GM12878 (cell line): ENCODE measurements at regions not wholly inside any gene's neighbourhood (a gene's known extent, or its start where the extent isn't known, plus 50 kb on each side); places are given as distances from the start of the nearest gene placed in this dataset.

Source experiments
- ATAC-seq: fragments of 200-7000 bp; cut with Tn5 transposase; 3 replicates; pipeline ENCODE4 v1.9.1; 2020; ENCODE audit warnings: mild to moderate bottlenecking, moderate library complexity
- BruUV-seq: library from RNA; stranded (reverse); fragments of 400-500 nt; replicated peaks from 2 replicates; lab custom pipeline; 2021; lab: Mats Ljungman, UMichigan
- CTCF ChIA-PET: fragments of 300-600 bp; sonication (Branson Sonifier 250); formaldehyde crosslinking; extraction: SDS; loops from one replicate; lab custom pipeline; 2021; ENCODE audit warnings: inconsistent platforms; lab: Yijun Ruan, JAX
- POLR2A ChIA-PET: fragments of 350-600 bp; formaldehyde crosslinking; extraction: SDS; loops from one replicate; lab custom pipeline; 2021; ENCODE audit warnings: inconsistent platforms; lab: Charles Lee
- RAD21 ChIA-PET: fragments of 300-600 bp; sonication (Branson Sonifier 250); formaldehyde crosslinking; loops from one replicate; lab custom pipeline; 2023; ENCODE audit warnings: antibody characterized with exemption; ENCODE audit not compliant: unreplicated experiment; lab: Charles Lee
- SMC1A ChIA-PET: fragments of 300-600 bp; sonication (Branson Sonifier 250); formaldehyde crosslinking; loops from one replicate; lab custom pipeline; 2023; ENCODE audit not compliant: unreplicated experiment, uncharacterized antibody; lab: Charles Lee
- DNase-seq: peaks from one replicate; pipeline ENCODE4 v3.0.0-alpha.2; 2011; ENCODE audit warnings: low read depth, low spot score
- FAIRE-seq: peaks from 3 replicates; lab custom pipeline; 2011; peaks lifted over from hg19 to GRCh38; lab: Jason Lieb, UNC
- H2AFZ ChIP-seq: 2 replicates; pipeline ENCODE4 v1.6.0; 2011; ENCODE audit warnings: low read depth, low read length, control low read depth; ENCODE audit not compliant: control insufficient read depth
- H3K27ac ChIP-seq: 2 replicates; pipeline ENCODE4 v1.5.1; 2011; ENCODE audit warnings: control low read depth; ENCODE audit not compliant: control insufficient read depth, insufficient read depth
- H3K27me3 ChIP-seq, 2 experiments: replicated peaks in 1 of 2; 2 replicates each; pipeline versions ENCODE4 v1.6.0 to v1.6.1; 2011; ENCODE audit warnings: low read length in 1 of 2; ENCODE audit not compliant: control insufficient read depth in 2 of 2, insufficient read depth in 2 of 2
- H3K36me3 ChIP-seq, 2 experiments: 2 replicates each; pipeline ENCODE4 v1.5.1; 2011; ENCODE audit warnings: low read length in 1 of 2; ENCODE audit not compliant: control insufficient read depth in 2 of 2, insufficient read depth in 2 of 2
- H3K4me1 ChIP-seq: 2 replicates; pipeline ENCODE4 v1.6.1; 2011; ENCODE audit warnings: mild to moderate bottlenecking, low read length, moderate library complexity, mixed read lengths; ENCODE audit not compliant: control insufficient read depth, insufficient read depth
- H3K4me2 ChIP-seq: 2 replicates; pipeline ENCODE4 v1.6.0; 2011; ENCODE audit warnings: control low read depth; ENCODE audit not compliant: control insufficient read depth, insufficient read depth
- H3K4me3 ChIP-seq: fragments of 200-600 bp; sonication (generic); 2 replicates; pipeline ENCODE4 v1.5.1; 2016
- H3K79me2 ChIP-seq: 2 replicates; pipeline ENCODE4 v1.6.0; 2011; ENCODE audit warnings: low read length; ENCODE audit not compliant: control insufficient read depth, insufficient read depth
- H3K9ac ChIP-seq: 2 replicates; pipeline ENCODE4 v1.8.0; 2011; ENCODE audit warnings: low read length, control low read depth, mixed read lengths; ENCODE audit not compliant: control insufficient read depth, insufficient read depth
- H3K9me3 ChIP-seq: replicated peaks from 3 replicates; pipeline ENCODE4 v1.5.1; 2011; ENCODE audit warnings: mild to moderate bottlenecking, low read length; ENCODE audit not compliant: control insufficient read depth, insufficient read depth
- H4K20me1 ChIP-seq: 2 replicates; pipeline ENCODE4 v1.6.0; 2011; ENCODE audit not compliant: control insufficient read depth, insufficient read depth
- CBX5 ChIP-seq: sonication (generic); IDR thresholded peaks from 2 replicates; pipeline ENCODE4 v1.6.1; 2016; ENCODE audit warnings: low read depth, moderate library complexity, mild to moderate bottlenecking, inconsistent platforms
- CREB1 ChIP-seq: IDR thresholded peaks from 2 replicates; pipeline ENCODE4 v1.6.1; 2012; ENCODE audit warnings: low read depth, mild to moderate bottlenecking, inconsistent platforms
- ESRRA ChIP-seq: IDR thresholded peaks from 2 replicates; pipeline ENCODE4 v1.6.1; 2012; ENCODE audit warnings: mild to moderate bottlenecking, low read length, improper control_type of control experiment
- FOS ChIP-seq: IDR thresholded peaks from 3 replicates; pipeline ENCODE4 v1.6.1; 2011; ENCODE audit warnings: borderline replicate concordance; ENCODE audit not compliant: insufficient read length; ENCODE audit errors: extremely low read depth
- FOXM1 ChIP-seq: IDR thresholded peaks from 2 replicates; pipeline ENCODE4 v1.6.1; 2012; ENCODE audit warnings: low read depth, mild to moderate bottlenecking, inconsistent platforms, low read length, moderate library complexity
- MEF2A ChIP-seq: IDR thresholded peaks from 2 replicates; pipeline ENCODE4 v1.6.1; 2011; ENCODE audit warnings: low read depth, mild to moderate bottlenecking, low read length, moderate library complexity; ENCODE audit not compliant: insufficient read depth
- MXI1 ChIP-seq: fragments of 150-350 bp; IDR thresholded peaks from 2 replicates; pipeline ENCODE4 v1.6.1; 2011; ENCODE audit warnings: low read depth, mild to moderate bottlenecking, inconsistent platforms, low read length, improper control_type of control experiment
- NR2C1 ChIP-seq: fragments of 450-650 bp; IDR thresholded peaks from 2 replicates; pipeline ENCODE4 v1.6.1; 2017; ENCODE audit warnings: antibody characterized with exemption, mild to moderate bottlenecking, moderate library complexity
- POLR2A ChIP-seq: IDR thresholded peaks from 2 replicates; pipeline ENCODE4 v1.6.1; 2011; ENCODE audit warnings: low read depth, mild to moderate bottlenecking, low read length
- RBBP5 ChIP-seq: fragments of 200-600 bp; sonication (generic); conservative IDR thresholded peaks from 2 replicates; pipeline ENCODE4 v1.6.1; 2016
- SREBF1 ChIP-seq: IDR thresholded peaks from 2 replicates; pipeline ENCODE4 v1.6.1; 2012; ENCODE audit warnings: mild to moderate bottlenecking, low read length
- ZNF207 ChIP-seq: fragments of 450-650 bp; IDR thresholded peaks from 2 replicates; pipeline ENCODE4 v1.6.1; 2014; ENCODE audit warnings: antibody characterized with exemption, mild to moderate bottlenecking, borderline replicate concordance
- ZSCAN29 ChIP-seq: fragments of 450-650 bp; IDR thresholded peaks from 2 replicates; pipeline ENCODE4 v1.6.1; 2017; ENCODE audit warnings: mild to moderate bottlenecking, moderate library complexity
- WGBS: methylation state at CpG from one replicate; pipeline ENCODE4 v1.1.6; 2016; ENCODE audit warnings: low lambda C conversion rate; ENCODE audit not compliant: insufficient replicate concordance, insufficient coverage; ENCODE audit errors: missing lambda C conversion rate; 5-methylcytosine and 5-hydroxymethylcytosine counted together
- in situ Hi-C: fragments of 300-500 bp; cut with MboI; formaldehyde crosslinking; loops from 9 replicates; pipeline ENCODE4 v1.14.3; 2018; ENCODE audit warnings: mixed read lengths
- intact Hi-C: fragments of 100-400 bp; cut with micrococcal nuclease; formaldehyde crosslinking; loops from one replicate; pipeline ENCODE4 v1.14.2; 2022; ENCODE audit not compliant: unreplicated experiment
- TF ChIP-seq, protein P1 (sequence below): IDR thresholded peaks from 2 replicates; pipeline ENCODE4 v1.6.1; 2011; ENCODE audit warnings: borderline replicate concordance, low read depth, mild to moderate bottlenecking, moderate library complexity, low read length; ENCODE audit not compliant: insufficient read depth, poor library complexity, severe bottlenecking
- TF ChIP-seq, protein P2 (sequence below): IDR thresholded peaks from 2 replicates; pipeline ENCODE4 v1.6.1; 2011; ENCODE audit warnings: low read depth, mild to moderate bottlenecking, low read length, moderate library complexity, borderline replicate concordance; ENCODE audit errors: extremely low read depth

DNA sequence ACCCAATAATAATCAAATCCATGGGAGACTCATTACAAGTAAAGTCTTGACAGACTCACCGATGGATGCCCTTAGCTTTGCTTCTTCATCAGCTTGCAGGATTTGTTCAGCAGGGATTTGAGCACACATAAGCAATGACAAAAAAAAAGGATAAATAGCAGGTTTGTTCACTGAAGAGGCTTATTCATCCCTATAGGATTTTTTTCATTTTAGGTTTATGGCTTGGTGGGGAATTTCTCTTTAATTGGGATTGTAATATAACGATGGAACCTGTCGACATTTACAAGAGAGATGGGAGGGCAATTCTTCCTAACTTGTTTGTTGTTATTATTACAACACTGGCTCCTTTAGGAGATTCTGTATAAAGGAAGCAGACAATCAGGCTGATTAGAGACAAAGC is 649.1 kb upstream of the PLXNA2 start (continued):
- TF ChIP-seq, protein P1, sequence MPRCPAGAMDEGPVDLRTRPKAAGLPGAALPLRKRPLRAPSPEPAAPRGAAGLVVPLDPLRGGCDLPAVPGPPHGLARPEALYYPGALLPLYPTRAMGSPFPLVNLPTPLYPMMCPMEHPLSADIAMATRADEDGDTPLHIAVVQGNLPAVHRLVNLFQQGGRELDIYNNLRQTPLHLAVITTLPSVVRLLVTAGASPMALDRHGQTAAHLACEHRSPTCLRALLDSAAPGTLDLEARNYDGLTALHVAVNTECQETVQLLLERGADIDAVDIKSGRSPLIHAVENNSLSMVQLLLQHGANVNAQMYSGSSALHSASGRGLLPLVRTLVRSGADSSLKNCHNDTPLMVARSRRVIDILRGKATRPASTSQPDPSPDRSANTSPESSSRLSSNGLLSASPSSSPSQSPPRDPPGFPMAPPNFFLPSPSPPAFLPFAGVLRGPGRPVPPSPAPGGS: no peak
- TF ChIP-seq CREB1: no peak
- TF ChIP-seq SREBF1: no peak
- no peak for TF ChIP-seq MXI1
- no peak for TF ChIP-seq NR2C1

DNA sequence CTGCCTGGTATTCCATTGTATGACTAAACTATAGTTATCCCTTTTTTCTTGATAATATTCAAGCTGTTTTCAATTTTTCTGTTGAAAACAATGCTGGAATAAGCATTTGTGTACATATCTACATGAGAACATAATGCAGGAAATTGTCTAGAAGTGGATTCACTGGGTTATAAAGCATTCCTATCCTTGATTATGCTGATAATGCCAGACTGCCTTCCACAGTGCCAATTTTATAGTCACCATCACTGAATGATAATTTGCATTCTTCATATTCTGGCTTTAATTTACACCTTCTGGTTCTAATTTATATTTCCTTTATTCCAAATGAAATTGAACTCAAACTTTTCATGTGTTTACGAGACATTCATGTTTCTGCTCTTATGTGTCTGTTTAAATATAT is 651.0 kb upstream of the PLXNA2 start:
- no peak overlapping the region for H2AFZ ChIP-seq
- CTCF ChIA-PET: no interaction called here
- in situ Hi-C loops: no loop called here

More for the DNA sequence above, 651.0 kb upstream of the PLXNA2 start:
- Histone ChIP-seq H3K9me3 (no peaks in the 10 kb centered on the region), H3K79me2 (no peaks in the 10 kb centered on the region), H3K4me1 (no peaks in the 10 kb centered on the region)
- POLR2A ChIA-PET: no interaction called here
- TF ChIP-seq ZSCAN29 (no peak), ZNF207 (no peak), FOS (no peak), POLR2A (no peak), ESRRA (no peak), CBX5 (no peak), MEF2A (no peak), RBBP5 (no peak), FOXM1 (no peak), CREB1 (no peak)
- TF ChIP-seq, protein P2, sequence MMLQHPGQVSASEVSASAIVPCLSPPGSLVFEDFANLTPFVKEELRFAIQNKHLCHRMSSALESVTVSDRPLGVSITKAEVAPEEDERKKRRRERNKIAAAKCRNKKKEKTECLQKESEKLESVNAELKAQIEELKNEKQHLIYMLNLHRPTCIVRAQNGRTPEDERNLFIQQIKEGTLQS: no peak
- TF ChIP-seq, all 136 proteins: peak for 0
- no peaks in the 10 kb centered on the region for H4K20me1 ChIP-seq
- H3K36me3 ChIP-seq: no peaks in the 10 kb centered on the region
- intact Hi-C loops: no loop called here
- H3K9ac ChIP-seq: no peak overlapping the region
- no TSS peak for BruUV-seq
- ChIA-PET RAD21 (no interaction called here), SMC1A (no interaction called here)
- H3K4me2 ChIP-seq: no peak overlapping the region
- no peak overlapping the region for H3K4me3 ChIP-seq
- no peaks in the 10 kb centered on the region for H3K27me3 ChIP-seq
- H3K27ac ChIP-seq: no peak overlapping the region
- FAIRE-seq (peak; percentile 18), ATAC-seq (no peak), DNase-seq (no peak)
- WGBS: 0% methylated on average over 1 of the region's 1 CpG
